ENCODE measurements at regions not wholly inside any gene's neighbourhood (a gene's known extent, or its start where the extent isn't known, plus 50 kb on each side); places are given as distances from the start of the nearest gene placed in this dataset.

DNA sequence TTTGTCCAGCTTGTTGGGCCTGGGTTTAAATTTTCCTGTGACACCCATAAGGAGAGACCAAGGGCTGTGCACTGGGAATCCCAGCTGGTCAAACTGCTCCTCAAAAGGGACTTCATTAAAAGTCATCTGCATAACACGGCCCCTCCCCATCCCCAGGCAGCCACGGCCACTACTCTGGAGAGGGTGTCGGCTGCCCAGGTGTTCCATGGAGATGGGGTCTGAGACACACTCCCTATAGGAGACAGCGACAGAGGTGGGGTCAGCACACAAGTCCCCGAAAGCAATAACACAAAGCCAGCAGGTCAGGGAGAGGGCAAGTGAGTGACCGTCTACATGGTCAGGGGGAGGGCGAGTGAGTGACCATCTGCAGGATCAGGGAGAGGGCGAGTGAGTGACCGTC is 75.6 kb upstream of the BCL11B start:
- no peak for DNase-seq

- no peak for DNase-seq
Observed at GRCh38 chr14:99346470-99347080, 74.6 kb upstream of the BCL11B start.

- DNase-seq: no peak
Observed at GRCh38 chr14:99345472-99345871, 73.5 kb upstream of the BCL11B start.

GRCh38 chr14:99344051-99344758 is 72.2 kb upstream of the BCL11B start:
- no peak for DNase-seq

DNA sequence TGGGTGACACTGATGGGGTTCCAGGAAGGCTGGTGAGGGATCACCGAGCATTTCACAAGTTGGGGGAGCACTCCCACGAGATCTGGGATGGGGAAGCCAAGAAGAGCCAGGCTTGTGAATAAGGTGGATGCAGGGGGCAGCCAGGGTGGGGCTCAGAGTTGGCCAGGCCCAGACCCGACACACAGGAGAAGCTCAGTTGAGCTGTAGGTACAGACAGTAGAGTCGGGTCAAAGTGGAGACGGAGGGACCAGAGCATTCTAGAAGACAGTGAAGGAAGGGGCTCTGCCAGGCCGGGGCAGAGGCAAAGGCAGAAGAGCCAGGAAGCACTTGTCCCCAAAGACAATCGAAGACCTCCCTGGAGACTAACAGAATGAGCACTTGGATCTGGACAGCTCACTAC is 70.9 kb upstream of the BCL11B start:
- no peak for DNase-seq

DNA sequence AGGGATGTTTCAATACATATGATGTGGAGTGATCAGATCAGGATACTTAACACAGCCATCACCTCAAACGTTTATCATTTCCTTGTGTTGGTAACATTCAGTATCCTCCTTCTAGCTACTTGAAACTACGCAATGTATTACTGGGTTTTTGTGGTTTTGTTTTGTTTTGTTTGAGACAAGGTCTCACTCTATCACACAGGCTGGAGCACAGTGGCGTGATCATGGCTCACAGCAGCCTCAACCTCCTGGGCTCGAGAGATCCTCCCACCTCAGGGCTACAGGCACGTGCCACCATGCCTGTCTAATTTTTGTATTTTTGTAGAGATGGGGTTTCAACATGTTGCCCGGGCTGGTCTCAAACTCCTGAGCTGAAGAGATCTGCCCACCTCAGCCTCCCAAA is 70.2 kb upstream of the BCL11B start:
- DNase-seq: no peak

DNA sequence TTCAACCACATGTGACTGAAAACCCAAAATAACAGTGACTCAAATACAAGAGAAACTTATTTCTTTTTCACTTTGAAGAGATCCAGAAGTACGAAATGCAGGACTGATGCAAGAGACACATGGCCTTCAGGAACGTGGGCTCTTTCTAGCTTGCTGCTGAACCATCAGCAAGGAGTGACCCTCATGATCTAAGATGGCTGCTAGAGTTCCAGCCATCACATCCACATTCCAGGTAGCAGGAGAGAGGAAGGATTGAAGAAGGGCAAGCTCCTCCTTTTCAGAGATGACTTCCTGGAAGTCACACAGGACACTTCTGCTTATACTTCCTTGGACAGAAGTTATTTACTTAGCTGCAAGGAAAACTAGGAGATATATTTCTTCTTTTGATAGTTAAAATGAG is 67.6 kb upstream of the BCL11B start:
- DNase-seq: no peak

GRCh38 chr14:99338313-99338712 is 66.3 kb upstream of the BCL11B start:
- no peak for DNase-seq

- no peak for DNase-seq
Observed at GRCh38 chr14:99333841-99334635, 62.0 kb upstream of the BCL11B start.

- no peak for DNase-seq
Observed at GRCh38 chr14:99333214-99333613, 61.2 kb upstream of the BCL11B start.

GRCh38 chr14:99331811-99332210 is 59.8 kb upstream of the BCL11B start:
- DNase-seq: peak in 2 of 56 donors; percentile 3 to 4

- no peak for DNase-seq
Observed at GRCh38 chr14:99330316-99331240, 58.6 kb upstream of the BCL11B start.

- DNase-seq: no peak
Observed at GRCh38 chr14:99329711-99330315, 57.8 kb upstream of the BCL11B start.

- DNase-seq: no peak
Observed at GRCh38 chr14:99327458-99328250, 55.7 kb upstream of the BCL11B start.

- no peak for DNase-seq
Observed at GRCh38 chr14:99327050-99327449, 55.1 kb upstream of the BCL11B start.

GRCh38 chr14:99326041-99326710 is 54.2 kb upstream of the BCL11B start:
- no peak for DNase-seq

DNA sequence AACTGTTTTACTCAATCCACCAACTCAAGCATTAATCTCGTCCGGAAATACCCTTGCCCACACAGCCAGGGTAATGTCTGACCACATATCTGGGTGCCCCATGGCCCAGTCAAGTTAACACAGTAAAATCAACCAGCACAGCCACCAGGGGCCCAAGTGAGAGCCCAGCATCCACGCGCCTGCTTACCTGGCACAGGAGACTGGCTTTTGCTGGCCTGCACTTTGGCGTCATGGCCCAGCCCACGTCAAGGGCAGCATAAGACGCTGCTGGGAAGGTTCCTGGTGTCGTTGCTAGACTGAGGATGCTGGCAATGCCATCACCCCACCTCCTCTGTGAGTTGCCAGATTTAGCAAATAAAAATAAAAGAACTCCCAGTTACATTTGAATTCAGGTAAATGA is 53.6 kb upstream of the BCL11B start:
- DNase-seq: no peak

DNA sequence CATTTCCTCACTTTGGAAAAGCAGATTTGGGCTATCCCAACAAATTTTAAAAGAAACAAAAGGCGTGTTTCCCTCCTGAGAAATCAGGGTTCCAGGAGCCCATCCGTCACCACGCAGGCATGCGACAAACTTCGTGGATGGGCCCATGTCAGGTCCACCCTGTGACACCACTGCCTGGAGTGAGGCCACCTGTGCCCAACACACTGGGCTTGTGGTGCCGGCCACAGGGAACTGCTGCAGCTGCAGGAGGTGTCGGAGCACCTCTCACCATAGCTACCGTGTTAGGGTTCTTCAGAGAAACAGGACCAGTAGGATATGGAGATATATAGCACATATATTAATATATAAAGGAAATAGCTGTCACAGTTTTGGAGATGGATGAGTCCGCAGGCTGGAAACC is 53.0 kb upstream of the BCL11B start:
- DNase-seq: no peak

- no peak for DNase-seq
Observed at GRCh38 chr14:99324291-99324690, 52.3 kb upstream of the BCL11B start.
